ENCODE measurements at regions not wholly inside any gene's neighbourhood (a gene's known extent, or its start where the extent isn't known, plus 50 kb on each side); places are given as distances from the start of the nearest gene placed in this dataset.

- FAIRE-seq: no peak
Measured at GRCh38 chr12:105975351-105975750, 163.4 kb downstream of the NUAK1 start.

DNA sequence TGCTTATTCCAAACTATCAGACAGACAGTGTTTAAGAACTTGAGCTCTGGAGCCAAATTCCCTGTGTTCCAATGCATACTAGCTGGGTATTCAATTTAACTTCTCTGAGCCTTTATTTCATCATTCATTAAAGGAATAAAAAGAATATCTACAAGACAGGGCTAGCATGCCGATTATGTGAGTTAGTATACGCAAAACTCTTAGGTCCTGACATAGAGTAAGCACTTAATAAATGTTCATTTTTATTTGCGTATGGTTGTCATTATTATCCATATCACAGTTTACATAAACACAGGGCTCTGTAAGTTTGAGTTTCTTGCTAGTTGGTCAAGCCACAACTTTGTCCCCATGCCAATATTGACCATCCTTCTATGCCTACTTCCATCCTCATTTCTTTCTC, 161.5 kb downstream of the NUAK1 start:
- FAIRE-seq: no peak

- no peak for FAIRE-seq
Measured at GRCh38 chr12:105977652-105978051, 161.1 kb downstream of the NUAK1 start.

- FAIRE-seq: no peak
Measured at GRCh38 chr12:105978276-105978675, 160.5 kb downstream of the NUAK1 start.

DNA sequence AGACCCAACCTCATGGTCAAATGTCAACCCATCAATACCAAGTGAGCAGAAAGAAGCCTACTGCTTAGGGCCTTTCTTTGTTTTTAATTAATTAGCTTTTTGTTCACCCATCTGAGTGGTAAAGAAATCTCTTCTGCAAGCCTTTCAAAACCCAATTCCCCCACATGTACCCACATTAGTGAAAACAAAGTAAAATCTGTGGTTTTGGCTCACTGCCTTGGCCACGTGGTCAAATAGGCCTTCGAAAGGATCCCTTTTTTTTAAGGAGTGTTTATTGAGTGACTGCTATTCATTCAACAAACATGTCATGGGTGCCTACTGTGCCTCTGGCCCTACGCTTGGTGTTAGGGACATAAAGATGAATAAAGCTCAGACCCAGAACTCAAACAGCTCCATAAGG, 160.1 kb downstream of the NUAK1 start:
- no peak for FAIRE-seq

DNA sequence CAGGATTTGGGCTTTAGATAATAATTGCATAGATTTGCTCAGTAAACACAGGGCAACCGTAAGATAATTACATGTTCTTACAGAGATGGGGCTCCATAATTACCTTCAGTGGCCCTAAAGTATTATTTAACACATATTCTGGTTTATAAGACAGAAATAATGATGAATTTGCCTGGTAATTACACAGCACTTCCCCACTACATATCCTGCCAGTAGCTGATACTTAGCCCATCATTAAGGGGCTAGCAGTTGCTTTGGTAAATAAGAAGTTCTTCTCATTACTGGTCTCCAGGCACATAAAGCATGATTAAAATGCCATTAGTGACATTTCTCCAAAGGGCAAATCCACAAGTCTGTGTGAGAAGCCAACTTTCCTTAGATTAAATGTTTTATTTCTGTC, 158.7 kb downstream of the NUAK1 start:
- FAIRE-seq: no peak

- FAIRE-seq: no peak
Measured at GRCh38 chr12:105980533-105980932, 158.2 kb downstream of the NUAK1 start.

- no peak for FAIRE-seq
Measured at GRCh38 chr12:105982022-105982421, 156.7 kb downstream of the NUAK1 start.

DNA sequence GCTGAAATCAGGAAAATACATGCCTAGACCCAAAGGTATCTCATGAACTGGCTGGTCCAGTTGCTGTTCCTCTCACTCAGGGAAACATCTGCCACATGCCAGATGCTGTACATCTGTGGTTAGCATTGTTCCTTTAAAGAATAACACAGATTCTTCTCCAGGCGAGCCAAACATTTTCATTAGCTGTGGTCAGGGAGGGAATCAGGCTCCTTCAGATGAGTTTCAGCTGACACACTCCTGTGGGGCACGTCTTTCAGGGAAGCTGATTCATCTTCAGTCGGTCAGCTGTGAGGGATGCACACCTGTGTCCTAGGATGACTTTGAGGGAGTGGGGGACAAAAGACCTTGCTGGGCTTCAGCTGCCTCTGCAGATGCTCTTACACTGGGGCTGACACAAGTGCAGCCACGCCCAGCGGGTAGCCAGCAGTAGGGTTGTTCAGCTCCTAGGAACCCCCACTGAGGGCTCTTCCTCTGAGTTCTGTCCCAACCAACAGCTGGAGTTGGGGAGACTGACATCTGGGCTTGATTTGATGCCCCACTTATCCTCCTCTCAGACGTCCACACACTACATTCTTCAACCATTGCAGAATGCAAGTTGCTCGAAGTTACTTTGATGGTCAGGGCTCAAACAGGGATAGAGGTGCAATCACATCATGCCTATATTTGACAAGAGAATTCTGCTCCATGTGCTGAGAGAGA, 155.0 kb downstream of the NUAK1 start:
- FAIRE-seq: no peak

DNA sequence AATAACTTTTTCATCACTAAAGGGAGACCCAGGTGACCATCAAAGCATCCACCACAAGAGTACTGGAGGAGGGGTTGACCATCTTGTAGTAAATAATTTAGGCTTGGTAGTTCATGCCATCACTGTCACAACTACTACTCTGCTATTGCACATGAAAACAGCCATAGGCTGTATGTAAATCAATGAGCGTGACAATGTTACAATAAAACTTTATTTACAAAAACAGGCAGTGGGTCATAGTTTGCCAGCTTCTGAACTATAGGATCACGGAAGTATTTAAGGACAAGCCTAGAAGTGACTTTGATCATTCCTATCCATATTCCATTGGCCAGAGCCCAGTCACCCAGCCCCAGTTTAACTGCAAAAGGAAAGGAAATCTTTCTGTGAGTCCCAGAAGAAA, 153.4 kb downstream of the NUAK1 start:
- FAIRE-seq: no peak

DNA sequence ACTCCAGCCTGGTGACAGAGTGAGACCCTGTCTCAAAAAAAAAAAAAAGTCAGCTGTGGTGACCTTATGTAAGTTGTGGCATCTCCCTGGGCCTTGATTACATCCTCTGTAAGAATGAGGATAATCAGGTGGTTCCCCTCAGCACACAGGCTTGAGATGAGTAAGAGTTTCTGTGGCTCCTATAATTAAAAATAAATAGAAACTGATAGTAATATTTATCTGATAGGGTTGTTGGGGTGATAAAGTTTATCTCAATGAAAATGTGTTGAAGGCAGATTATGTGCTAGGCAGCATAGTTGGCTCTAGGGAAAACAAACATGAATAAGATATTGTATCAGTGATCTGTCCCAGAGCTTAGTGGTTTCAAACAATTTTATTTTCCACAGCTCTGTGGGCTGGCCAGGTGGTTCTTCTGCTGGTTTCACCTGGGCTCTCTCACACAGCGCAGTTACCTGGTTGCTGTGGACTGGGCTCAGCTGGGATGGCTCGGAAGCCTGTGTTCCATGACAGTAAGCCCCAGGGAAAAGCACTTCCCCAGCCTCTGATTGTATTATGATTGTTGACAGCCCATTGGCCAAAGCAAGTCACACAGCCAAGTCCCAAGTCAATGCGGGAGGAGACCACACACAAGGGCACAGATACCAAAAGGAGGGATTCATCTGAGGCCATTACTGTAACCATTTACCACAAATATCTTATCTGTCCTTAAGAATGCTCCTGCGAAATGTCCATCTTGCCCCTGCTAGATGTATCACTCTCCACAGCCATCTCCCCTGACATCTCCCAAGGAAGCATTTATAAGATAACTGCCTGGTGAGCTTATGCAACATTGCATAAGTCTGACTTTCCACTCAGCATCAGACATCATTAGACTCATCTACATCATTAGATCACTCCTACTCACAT, 151.7 kb downstream of the NUAK1 start:
- FAIRE-seq: no peak

DNA sequence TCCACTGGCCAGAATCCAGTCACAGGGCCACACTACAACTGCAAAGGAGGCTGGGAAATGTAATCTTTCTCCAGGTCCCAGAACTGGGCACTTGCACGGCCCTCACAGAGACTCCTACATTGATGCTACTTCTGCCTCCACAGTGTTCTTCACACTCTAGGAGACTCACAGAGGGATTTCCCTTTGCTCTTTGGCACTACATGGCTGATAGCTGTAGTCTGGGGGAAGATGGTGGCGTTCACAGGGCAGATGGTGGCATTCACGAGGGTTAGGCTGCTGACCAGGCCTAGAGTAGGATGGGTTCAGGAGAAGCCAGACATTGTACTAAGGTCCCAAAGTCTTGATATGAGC, 151.1 kb downstream of the NUAK1 start:
- FAIRE-seq: no peak

GRCh38 chr12:105992849-105993740, 145.7 kb downstream of the NUAK1 start:
- FAIRE-seq: no peak

GRCh38 chr12:105993766-105994555, 144.8 kb downstream of the NUAK1 start:
- no peak for FAIRE-seq

DNA sequence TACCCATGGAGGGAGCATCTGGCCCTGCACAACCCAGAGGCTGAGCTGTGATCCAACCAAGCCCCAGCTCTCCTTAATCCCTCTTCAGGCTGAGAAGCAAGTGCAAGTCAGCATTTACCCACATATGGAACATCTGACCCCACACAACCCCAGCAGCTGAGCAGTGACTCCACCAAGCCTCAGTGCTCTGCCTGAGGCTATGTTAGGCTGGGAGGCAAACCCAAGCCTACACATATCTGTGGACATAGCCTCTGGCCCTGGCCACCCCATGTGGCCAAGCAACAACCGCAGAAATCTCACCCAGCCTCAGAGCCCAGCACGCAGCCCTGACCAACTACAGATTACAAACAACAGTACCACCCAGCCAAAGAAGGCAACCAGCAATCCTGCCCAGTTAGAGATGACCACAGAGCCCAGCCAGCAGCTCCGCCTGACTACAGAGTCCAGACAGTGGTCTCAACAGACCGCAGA, 142.8 kb downstream of the NUAK1 start:
- no peak for FAIRE-seq

- no peak for FAIRE-seq
Measured at GRCh38 chr12:105998561-105998960, 140.2 kb downstream of the NUAK1 start.

DNA sequence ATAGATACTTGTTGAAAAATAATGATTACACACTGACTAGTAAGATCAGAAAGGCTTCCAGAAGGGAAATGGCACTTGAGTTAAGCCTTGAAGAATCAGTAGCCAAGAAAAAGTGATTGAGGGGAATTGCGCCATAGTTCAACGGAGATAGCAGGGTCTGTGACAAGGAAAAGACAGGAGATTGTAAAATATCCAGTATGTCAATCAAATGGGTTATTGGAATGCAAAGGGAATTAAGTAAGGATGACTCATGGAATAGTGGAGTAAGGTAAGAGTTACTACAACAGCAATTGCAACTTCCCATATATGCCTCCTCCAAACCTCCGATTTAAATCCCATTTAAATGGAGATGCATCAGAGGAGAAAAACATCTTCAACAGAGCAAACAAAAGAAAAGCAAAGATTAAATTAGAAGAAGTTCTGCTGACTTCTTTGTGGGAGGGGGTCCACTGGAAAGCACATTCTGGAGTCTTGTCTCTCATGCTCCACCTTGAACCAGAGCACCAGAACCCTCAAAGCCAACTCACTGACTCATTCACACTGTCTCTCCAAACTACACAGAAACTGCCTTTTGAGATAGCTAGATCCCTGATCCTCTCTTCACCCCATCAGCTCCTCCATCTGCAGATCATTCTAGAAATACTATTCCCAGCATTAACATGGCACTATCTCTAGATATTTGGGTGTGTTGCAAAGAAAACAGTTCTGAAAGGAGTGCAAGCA, 138.2 kb downstream of the NUAK1 start:
- no peak for FAIRE-seq

DNA sequence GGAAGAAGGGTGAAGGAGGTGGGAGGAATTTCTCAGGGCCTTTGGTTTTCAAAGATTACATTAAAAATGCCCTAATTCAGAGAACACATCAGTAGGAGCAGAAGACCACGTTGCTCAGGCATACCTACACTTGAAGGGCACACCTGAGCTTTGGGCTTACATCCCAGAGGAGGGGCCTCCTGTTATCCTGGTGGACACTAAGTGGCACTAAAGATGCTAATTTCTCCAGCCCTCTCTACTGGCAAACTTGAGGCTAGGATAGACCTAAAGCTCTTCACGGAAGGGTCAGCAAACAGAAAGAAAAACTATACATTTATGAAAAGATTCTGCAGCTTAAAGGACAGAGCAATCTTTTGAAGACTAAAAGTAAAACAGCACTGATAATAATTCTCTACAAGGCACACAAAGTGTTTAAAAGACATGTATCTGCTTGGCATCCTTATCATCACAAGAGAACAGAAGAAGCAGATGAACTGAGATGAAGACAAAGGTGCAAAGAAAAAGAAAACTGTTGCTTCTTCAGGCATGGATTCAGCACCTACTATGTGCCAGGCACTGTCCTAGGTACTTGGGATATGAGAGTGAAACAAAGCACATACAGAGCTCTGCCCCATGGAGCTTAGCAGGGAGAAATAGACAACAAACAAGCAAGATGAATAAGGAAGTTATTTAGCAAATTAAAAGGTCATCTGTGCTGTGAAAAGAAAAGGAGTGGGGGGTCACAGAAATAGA, 137.5 kb downstream of the NUAK1 start:
- no peak for FAIRE-seq

DNA sequence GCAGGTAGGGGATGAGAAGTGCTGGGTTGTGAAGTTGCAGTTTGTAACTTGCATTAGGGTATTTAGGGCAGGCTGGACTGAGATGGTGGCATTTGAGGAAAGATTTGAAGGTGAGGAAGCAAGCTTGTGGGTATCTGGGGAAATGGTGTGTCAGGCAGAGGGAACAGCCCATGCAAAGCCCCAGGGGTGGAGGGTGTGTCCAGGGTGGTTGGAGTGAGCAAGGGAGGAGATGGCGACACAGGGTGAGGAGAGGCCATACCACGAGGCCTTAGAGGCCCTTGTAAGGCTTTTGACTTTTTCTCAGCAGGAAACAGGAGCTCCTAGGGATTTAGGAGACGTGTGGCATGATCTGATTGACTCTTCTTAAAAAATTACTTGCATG, 136.9 kb downstream of the NUAK1 start:
- FAIRE-seq: no peak

- FAIRE-seq: no peak
Measured at GRCh38 chr12:106003297-106003696, 135.5 kb downstream of the NUAK1 start.

DNA sequence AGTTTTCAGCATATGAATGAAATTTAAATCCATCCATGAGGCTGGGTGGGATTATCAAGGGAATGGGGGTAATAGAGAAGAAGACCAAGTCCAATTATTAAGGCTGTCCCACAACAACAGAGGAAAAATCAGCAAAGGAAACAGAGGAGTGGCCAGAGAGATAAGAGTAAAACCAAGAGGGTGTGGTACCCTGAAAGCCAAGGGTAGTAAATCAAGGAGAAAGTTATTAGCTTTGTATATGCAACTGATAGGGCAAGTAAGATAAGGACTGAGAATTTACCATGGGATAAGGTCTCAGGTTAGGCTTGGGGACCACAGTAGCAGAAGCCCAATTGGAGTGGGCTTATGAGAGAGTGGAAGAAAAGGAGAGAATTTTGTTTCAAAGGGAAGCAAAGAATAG, 134.5 kb downstream of the NUAK1 start:
- FAIRE-seq: no peak
